IPS-20b (cell line): ENCODE measurements at regions not wholly inside any gene's neighbourhood (a gene's known extent, or its start where the extent isn't known, plus 50 kb on each side); places are given as distances from the start of the nearest gene placed in this dataset.
"Not testable (repeated sequence)": the region's sequence is repeated elsewhere in the genome, so short reads cannot be mapped to it uniquely, and the experiment has no call there.

Source experiments
- H3K27ac ChIP-seq: one replicate; pipeline ENCODE4 v1.5.1; 2013; ENCODE audit warnings: low read length
- H3K27me3 ChIP-seq: 2 replicates; pipeline ENCODE4 v1.6.1; 2013; ENCODE audit warnings: mild to moderate bottlenecking, low read length, inconsistent platforms; ENCODE audit not compliant: insufficient read depth
- H3K36me3 ChIP-seq: 2 replicates; pipeline ENCODE4 v1.6.1; 2013; ENCODE audit warnings: low read depth, mild to moderate bottlenecking, inconsistent platforms, low read length, moderate library complexity; ENCODE audit not compliant: insufficient read depth
- H3K4me1 ChIP-seq: 2 replicates; pipeline ENCODE4 v1.6.1; 2013; ENCODE audit warnings: mild to moderate bottlenecking, control low read depth, inconsistent platforms, low read length, moderate library complexity; ENCODE audit not compliant: insufficient read depth
- H3K4me3 ChIP-seq: 2 replicates; pipeline ENCODE4 v1.5.1; 2013; ENCODE audit warnings: mild to moderate bottlenecking, low read length, inconsistent platforms
- H3K9ac ChIP-seq: 2 replicates; pipeline ENCODE4 v1.6.1; 2013; ENCODE audit warnings: low read depth, mild to moderate bottlenecking, inconsistent platforms, low read length, moderate library complexity
- H3K9me3 ChIP-seq: 2 replicates; pipeline ENCODE4 v1.6.1; 2013; ENCODE audit warnings: mild to moderate bottlenecking, low read depth, low read length, inconsistent platforms; ENCODE audit not compliant: insufficient read depth

DNA sequence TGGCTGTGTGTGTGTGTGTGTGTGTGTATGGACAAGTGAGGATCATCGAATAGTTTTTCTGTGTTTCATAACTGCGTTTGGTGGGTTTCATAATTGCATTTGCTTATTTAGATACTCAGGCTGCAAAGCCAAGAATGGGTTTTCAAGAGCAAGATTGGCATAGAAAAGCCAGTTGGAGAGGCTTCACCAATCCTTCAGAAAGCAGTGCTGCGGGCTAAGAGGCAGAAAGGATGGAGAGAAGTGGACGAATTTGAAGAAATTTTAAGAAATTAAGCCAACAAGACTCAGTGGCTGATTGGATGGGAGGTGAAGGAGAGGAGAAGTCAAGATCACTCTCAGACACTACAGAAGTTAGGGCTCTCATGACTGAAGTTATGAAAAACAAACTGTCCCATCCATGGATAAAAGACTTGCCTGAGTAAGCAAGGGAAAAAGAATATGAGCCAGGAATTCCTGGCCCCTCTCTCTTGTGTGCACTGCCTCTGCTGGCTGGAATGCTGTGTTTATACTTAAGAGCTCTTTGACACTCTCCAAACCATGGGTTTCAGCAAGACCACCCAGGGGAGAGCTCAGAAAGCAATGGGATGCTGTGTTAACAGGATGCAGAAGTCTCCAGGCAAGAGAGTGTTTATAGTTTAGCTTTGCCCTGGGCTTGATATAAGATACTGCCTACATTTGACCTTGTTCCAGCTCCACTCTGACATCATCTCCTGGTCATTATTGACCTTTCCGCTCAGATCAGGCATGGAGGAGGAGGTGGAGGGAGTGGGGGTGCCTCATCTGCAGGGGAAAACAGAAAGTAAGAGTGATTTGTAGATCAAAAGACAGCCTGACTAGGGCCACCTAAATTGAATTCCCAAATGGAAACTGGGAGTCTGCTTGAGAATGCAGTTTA lies 232.0 kb upstream of the PLXNA2 start:
- no peaks in the 10 kb centered on the region for H3K27me3 ChIP-seq
- peaks cover 8% of the 10 kb centered on the region for H3K4me1 ChIP-seq
- H3K36me3 ChIP-seq: no peaks in the 10 kb centered on the region
- no peak overlapping the region for H3K4me3 ChIP-seq
- no peak overlapping the region for H3K27ac ChIP-seq
- no peaks in the 10 kb centered on the region for H3K9me3 ChIP-seq
- no peak overlapping the region for H3K9ac ChIP-seq

DNA sequence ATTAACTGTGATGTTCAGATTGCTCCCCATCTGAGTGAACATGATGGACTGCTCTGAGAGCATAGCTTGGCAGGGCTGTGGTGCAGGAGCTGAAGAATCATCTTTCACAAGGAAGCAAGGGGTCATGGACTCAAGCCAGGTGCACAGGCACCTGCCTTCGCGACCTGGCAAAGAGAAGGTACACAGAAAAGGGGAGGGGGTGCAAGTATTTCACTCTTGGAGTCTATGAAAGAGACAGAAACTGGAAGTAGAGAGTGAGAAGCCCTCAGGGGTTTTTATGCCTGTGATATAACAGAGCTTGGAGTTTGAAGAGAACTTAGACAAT lies 232.6 kb upstream of the PLXNA2 start:
- Histone ChIP-seq H3K27ac (no peak overlapping the region), H3K9ac (no peak overlapping the region), H3K9me3 (no peaks in the 10 kb centered on the region), H3K4me1 (peaks cover 8% of the 10 kb centered on the region), H3K4me3 (no peak overlapping the region), H3K36me3 (no peaks in the 10 kb centered on the region), H3K27me3 (no peaks in the 10 kb centered on the region)

DNA sequence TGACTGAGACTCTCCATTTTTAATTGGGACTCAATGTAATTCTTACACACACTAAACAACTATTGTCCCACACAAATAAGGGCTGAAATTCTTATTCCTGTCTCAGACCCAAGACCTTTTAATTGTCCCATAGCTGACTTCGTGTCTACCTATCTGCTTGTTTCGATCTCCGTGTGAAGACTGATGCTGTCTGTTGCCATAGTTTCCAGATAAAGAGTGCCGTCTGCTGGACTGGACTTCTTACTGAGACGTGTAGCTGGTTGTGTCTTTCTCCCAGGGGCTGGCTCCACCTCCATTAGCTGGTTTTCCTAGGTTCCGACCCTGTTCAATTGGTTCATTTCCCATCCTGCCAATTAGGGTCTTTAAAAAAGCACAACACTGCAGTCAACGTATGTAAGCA lies 235.3 kb upstream of the PLXNA2 start:
- no peak overlapping the region for H3K4me3 ChIP-seq
- no peaks in the 10 kb centered on the region for H3K9me3 ChIP-seq
- no peak overlapping the region for H3K27ac ChIP-seq
- no peaks in the 10 kb centered on the region for H3K36me3 ChIP-seq
- H3K9ac ChIP-seq: no peak overlapping the region
- H3K4me1 ChIP-seq: peaks cover 8% of the 10 kb centered on the region
- no peaks in the 10 kb centered on the region for H3K27me3 ChIP-seq

DNA sequence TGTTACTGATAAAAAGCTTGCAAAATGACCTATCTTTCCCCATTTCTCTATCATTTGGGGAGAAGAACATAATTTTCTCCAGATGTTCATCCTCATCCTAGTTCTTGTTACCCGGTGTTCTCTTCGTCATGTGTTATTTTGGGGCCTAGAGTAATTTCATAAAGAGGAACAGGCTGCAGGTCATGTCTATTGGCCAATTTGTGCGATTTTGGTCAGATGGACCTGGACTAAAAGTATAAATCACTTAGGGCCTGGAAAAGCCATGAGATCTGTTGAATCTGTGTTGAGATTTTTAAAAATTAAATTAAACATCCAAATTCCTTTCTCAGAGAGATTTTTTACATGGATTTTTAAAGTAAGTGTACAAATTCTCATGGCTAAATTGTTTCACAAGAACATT lies 241.3 kb upstream of the PLXNA2 start:
- Histone ChIP-seq H3K4me3 (no peak overlapping the region), H3K4me1 (no peaks in the 10 kb centered on the region), H3K27me3 (no peaks in the 10 kb centered on the region), H3K9me3 (no peaks in the 10 kb centered on the region; the same call in 1 of the 2 replicates), H3K9ac (no peak overlapping the region), H3K27ac (no peak overlapping the region), H3K36me3 (no peaks in the 10 kb centered on the region)

DNA sequence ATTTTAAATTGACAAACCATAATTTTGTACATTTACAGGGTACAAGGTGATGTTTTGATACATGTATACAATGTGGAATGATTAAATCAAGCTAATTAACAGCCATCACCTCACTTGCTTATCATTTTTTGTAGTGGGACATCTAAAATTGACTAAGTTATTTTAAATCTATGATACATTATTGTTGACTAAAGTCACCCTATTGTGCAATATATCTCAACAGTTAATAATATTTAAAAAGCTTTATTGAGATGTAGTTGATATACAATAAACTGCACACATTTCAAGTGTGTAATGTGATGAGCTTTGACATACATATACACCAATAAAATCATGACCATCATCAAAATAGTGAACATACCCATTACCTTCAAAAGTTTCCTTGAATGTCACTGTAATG lies 242.5 kb upstream of the PLXNA2 start:
- Histone ChIP-seq H3K27me3 (no peaks in the 10 kb centered on the region), H3K9me3 (no peaks in the 10 kb centered on the region; the same call in 1 of the 2 replicates), H3K4me1 (no peaks in the 10 kb centered on the region), H3K9ac (no peak overlapping the region), H3K27ac (no peak overlapping the region), H3K36me3 (no peaks in the 10 kb centered on the region), H3K4me3 (no peak overlapping the region)

DNA sequence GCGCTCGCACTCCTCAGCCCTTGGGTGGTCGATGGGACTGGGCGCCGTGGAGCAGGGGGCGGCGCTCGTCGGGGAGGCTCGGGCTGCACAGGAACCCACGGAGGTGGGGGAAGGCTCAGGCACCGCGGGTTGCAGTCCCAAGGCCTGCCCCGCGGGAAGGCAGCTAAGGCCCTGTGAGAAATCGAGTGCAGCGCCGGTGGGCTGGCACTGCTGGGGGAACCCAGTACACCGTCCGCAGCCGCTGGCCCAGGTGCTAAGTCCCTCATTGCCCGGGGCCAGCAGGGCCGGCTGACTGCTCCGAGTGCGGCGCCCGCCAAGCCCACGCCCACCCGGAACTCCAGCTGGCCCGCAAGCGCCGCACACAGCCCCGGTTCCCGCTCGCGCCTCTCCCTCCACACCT lies 244.2 kb upstream of the PLXNA2 start:
- H3K4me3 ChIP-seq, H3K9ac ChIP-seq, H3K4me1 ChIP-seq, H3K9me3 ChIP-seq, H3K27ac ChIP-seq, H3K36me3 ChIP-seq, H3K27me3 ChIP-seq: not testable (repeated sequence)

DNA sequence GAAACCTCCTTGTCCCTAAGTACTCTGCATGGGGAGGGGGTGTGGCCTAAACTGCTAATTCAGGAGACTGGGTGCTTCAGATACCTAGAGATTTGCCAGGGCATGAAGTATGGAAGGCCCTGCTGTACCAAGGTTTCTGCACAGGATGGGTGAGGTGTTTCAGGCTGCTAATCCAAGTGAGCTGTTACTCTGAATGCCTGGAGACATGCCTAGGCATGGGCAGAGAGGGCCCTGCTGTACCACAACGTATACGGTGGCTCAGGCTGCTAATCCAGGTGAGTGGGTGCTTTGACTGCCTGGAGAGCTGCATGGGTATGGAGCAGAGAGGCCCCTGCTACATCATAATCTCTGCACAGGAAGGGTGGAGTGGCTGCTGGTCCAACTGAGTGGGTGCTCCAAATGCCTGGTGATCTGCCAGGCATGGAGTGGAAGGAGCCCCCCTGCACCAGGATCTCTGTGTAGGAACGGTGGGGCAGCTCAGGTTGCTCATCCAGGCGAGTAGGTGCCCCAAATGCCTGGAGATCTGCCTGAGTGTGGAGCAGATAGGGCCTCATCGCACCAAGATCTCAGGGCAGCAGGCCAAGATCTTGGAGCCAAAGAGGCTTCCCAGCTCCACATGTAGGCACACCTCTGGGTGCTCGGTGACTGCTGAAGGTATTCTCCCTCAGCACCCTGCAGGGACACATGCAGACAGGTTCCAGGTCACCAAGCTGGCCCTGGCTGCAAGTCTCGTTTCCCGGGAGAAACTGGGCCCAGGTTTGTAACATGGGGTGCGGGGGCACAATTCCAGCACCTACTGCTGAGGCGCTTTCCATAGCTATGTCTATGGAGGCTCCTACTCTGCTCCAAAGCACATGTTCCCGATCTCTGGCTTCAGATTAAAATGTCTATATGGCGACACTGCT lies 252.5 kb upstream of the PLXNA2 start:
- Histone ChIP-seq H3K9ac (no peak overlapping the region), H3K9me3 (no peaks in the 10 kb centered on the region), H3K36me3 (no peaks in the 10 kb centered on the region), H3K27ac (no peak overlapping the region), H3K4me1 (no peaks in the 10 kb centered on the region), H3K27me3 (no peaks in the 10 kb centered on the region), H3K4me3 (no peak overlapping the region)

DNA sequence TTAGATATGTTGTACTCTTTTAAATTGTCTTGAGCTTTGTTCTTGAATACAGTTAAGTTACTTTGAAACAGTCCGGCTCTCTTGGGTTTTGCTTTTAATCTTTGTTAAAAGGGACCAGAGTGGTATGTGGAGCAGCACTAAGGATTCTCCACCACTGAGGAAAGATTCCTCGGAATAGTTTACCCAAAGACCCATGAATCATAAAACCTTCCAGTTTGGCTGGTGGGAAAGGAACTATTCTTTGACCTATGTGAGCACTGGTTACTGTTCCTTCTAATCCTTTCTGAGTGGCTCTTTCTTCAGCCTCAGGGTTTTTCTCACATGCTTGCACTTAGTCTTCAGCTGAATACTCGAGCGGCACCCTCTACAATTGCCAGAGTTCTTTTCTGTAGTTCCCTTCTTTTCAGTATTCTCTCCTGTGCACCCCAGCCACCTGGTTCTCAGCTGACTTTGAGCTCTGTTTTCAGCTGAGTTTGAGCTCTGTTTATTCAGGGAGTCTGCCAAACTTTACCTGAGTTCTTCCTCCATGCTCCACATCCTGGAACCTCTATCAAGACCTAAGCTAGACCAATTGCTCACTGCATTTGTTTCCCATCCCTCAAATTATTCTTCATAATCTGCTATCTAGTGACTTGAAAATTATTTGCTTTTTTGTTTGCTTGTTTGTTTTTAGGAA lies 253.8 kb upstream of the PLXNA2 start:
- no peak overlapping the region for H3K4me3 ChIP-seq
- H3K4me1 ChIP-seq: no peaks in the 10 kb centered on the region
- no peaks in the 10 kb centered on the region for H3K27me3 ChIP-seq
- no peak overlapping the region for H3K27ac ChIP-seq
- no peaks in the 10 kb centered on the region for H3K36me3 ChIP-seq
- H3K9me3 ChIP-seq: no peaks in the 10 kb centered on the region
- H3K9ac ChIP-seq: no peak overlapping the region

DNA sequence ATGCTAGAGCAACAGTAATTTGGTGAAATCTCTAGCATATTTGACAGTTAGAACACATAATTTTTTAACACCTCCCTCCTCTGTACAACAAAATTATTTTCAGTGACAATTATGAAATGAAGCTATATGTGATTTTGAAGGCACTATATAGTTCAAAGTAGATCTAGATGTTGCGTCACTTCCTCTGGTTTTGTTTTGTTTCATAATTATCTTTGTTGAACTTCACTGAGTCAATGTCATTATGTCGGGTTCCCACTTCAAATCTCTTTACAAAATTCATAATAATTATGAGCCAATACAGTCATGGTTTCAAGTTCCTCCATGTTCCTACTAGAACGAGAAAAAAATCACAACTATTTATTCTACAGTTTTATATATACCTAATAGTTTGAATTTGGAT lies 254.8 kb upstream of the PLXNA2 start:
- Histone ChIP-seq H3K9ac (no peak overlapping the region), H3K36me3 (no peaks in the 10 kb centered on the region), H3K27me3 (no peaks in the 10 kb centered on the region), H3K4me3 (no peak overlapping the region), H3K27ac (no peak overlapping the region), H3K4me1 (no peaks in the 10 kb centered on the region), H3K9me3 (no peaks in the 10 kb centered on the region)

DNA sequence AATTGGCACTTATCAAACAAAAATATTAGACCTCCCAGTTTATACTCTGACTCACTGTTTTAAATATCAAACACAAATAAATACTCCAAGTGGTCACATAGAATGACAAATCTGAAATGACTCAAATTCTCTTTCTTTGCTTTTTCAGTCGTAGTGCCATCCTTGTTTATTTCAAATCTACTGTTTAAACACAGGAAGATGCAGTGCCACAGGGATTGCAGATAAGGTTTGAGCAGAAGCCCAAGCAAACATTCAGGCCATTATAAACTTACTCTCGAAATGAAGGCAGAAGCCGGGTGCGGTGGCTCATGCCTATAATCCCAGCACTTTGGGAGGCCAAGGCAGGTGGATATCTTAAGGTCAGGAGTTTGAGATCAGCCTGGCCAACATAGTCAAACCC lies 255.4 kb upstream of the PLXNA2 start:
- H3K4me1 ChIP-seq: no peaks in the 10 kb centered on the region
- no peak overlapping the region for H3K27ac ChIP-seq
- no peak overlapping the region for H3K9ac ChIP-seq
- H3K9me3 ChIP-seq: no peaks in the 10 kb centered on the region
- no peaks in the 10 kb centered on the region for H3K27me3 ChIP-seq
- H3K4me3 ChIP-seq: no peak overlapping the region
- H3K36me3 ChIP-seq: no peaks in the 10 kb centered on the region

DNA sequence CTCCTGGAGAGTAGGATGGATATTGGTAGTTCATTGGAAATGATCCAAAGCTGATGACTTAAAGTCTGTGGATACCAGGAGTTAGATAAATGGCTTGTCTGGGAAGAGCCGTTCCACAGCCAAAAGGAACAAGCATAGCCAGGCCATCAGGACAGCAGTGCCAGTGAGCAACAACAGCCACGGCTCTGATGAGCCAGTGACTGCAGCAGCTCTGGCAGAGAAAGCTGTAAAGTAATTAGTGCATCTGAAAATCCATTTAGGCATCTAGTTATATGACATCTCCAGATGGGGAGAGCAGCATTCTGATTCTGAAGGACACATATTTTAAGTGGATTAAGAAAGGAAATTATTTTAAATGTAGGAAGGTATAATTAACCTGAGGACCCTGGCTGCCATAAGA lies 256.2 kb upstream of the PLXNA2 start:
- Histone ChIP-seq H3K4me3 (no peak overlapping the region), H3K9me3 (no peaks in the 10 kb centered on the region), H3K4me1 (no peaks in the 10 kb centered on the region), H3K27me3 (no peaks in the 10 kb centered on the region), H3K36me3 (no peaks in the 10 kb centered on the region), H3K9ac (no peak overlapping the region), H3K27ac (no peak overlapping the region)
